HCT116 (cell line): ENCODE measurements at regions not wholly inside any gene's neighbourhood (a gene's known extent, or its start where the extent isn't known, plus 50 kb on each side); places are given as distances from the start of the nearest gene placed in this dataset.

ENCODE experiments used
- ATAC-seq: fragments of 200-7000 bp; cut with Tn5 transposase; 2 replicates; pipeline ENCODE4 v1.9.1; 2020; ENCODE audit warnings: mild to moderate bottlenecking, moderate library complexity
- BruUV-seq: library from RNA; stranded (reverse); fragments of 400-500 nt; replicated peaks from 2 replicates; lab custom pipeline; 2021; lab: Mats Ljungman, UMichigan
- CTCF ChIA-PET: fragments of 300-600 bp; sonication (Branson Sonifier 250); formaldehyde crosslinking; loops from one replicate; lab custom pipeline; 2021; ENCODE audit warnings: antibody characterized with exemption; lab: Charles Lee
- POLR2A ChIA-PET: fragments of 300-600, 350-600 bp; sonication (Branson Sonifier 250); formaldehyde crosslinking; loops from one replicate; lab custom pipeline; 2021; ENCODE audit warnings: antibody characterized with exemption; lab: Charles Lee
- RAD21 ChIA-PET, 2 experiments: fragments of 300-600 bp; sonication (Branson Sonifier 250); formaldehyde crosslinking; loops; one replicate each; lab custom pipeline; 2023; ENCODE audit warnings: low total read pairs in 2 of 2; ENCODE audit not compliant: uncharacterized antibody in 2 of 2, unreplicated experiment in 2 of 2, low non-redundant PET in 1 of 2; lab: Charles Lee
- DNase-seq: peaks from one replicate; pipeline ENCODE4 v3.0.0-alpha.2; 2010; ENCODE audit warnings: low read depth, low spot score
- H2AFZ ChIP-seq: fragments of 200-600 bp; shearing (Covaris generic), sonication (generic); 2 replicates; pipeline ENCODE4 v1.6.1; 2017; ENCODE audit warnings: low read depth, mixed run types, mixed read lengths, antibody characterized with exemption, low read length; ENCODE audit not compliant: poor library complexity, severe bottlenecking
- H3K27ac ChIP-seq: 2 replicates; pipeline ENCODE4 v1.5.1; 2012; ENCODE audit warnings: low read depth, low read length
- H3K27me3 ChIP-seq: fragments of 200-600 bp; sonication (generic); 2 replicates; pipeline ENCODE4 v1.6.1; 2016; ENCODE audit warnings: mixed run types, low read length, mixed read lengths; ENCODE audit not compliant: insufficient read depth
- H3K36me3 ChIP-seq, 2 experiments: fragments of 200-500 bp in 1 of 2; fragments of 200-600 bp in 1 of 2; sonication (Bioruptor generic) in 1 of 2; sonication (generic) in 1 of 2; 2 replicates each; pipeline versions ENCODE4 v1.5.1 to v1.6.1; 2014 to 2016; ENCODE audit warnings: low read length in 2 of 2, inconsistent platforms in 1 of 2, mixed read lengths in 1 of 2, mixed run types in 1 of 2; ENCODE audit not compliant: insufficient read depth in 2 of 2, control insufficient read depth in 1 of 2
- H3K4me1 ChIP-seq, 2 experiments: fragments of 200-600 bp in 1 of 2; sonication (generic) in 1 of 2; 2 replicates each; pipeline versions ENCODE4 v1.5.1 to v1.6.1; 2012 to 2017; ENCODE audit warnings: low read length in 2 of 2, inconsistent platforms in 1 of 2, mild to moderate bottlenecking in 1 of 2, mixed read lengths in 1 of 2, mixed run types in 1 of 2, moderate library complexity in 1 of 2; ENCODE audit not compliant: insufficient read depth in 2 of 2, control insufficient read depth in 1 of 2
- H3K4me2 ChIP-seq: fragments of 200-600 bp; sonication (generic); 2 replicates; pipeline ENCODE4 v1.6.1; 2017; ENCODE audit warnings: mixed run types, low read length, mixed read lengths
- H3K4me3 ChIP-seq, 2 experiments: fragments of 200-600 bp in 1 of 2; sonication (generic) in 1 of 2; replicated peaks in 1 of 2; 2 replicates each; pipeline ENCODE4 v1.5.1; 2011 to 2016; ENCODE audit warnings: low read length in 2 of 2, control low read depth in 1 of 2, low read depth in 1 of 2, mild to moderate bottlenecking in 1 of 2, mixed read lengths in 1 of 2, mixed run types in 1 of 2
- H3K79me2 ChIP-seq: fragments of 200-600 bp; sonication (generic); 2 replicates; pipeline ENCODE4 v1.6.1; 2017; ENCODE audit warnings: mild to moderate bottlenecking, mixed run types, low read length, moderate library complexity, mixed read lengths; ENCODE audit not compliant: insufficient read depth
- H3K9ac ChIP-seq: fragments of 200-600 bp; sonication (generic); 2 replicates; pipeline ENCODE4 v1.6.1; 2016; ENCODE audit warnings: low read length, mixed read lengths
- H3K9me2 ChIP-seq: fragments of 200-600 bp; sonication (generic), shearing (Covaris generic); 2 replicates; pipeline ENCODE4 v1.6.1; 2017; ENCODE audit warnings: mixed run types, mild to moderate bottlenecking, moderate library complexity; ENCODE audit not compliant: insufficient read depth
- H3K9me3 ChIP-seq, 2 experiments: fragments of 200-500 bp in 1 of 2; fragments of 200-600 bp in 1 of 2; sonication (Bioruptor generic) in 1 of 2; sonication (generic) in 1 of 2; 2 replicates each; pipeline ENCODE4 v1.6.1; 2014 to 2017; ENCODE audit warnings: low read length in 2 of 2, mixed read lengths in 2 of 2, inconsistent platforms in 1 of 2, low read depth in 1 of 2, mild to moderate bottlenecking in 1 of 2, mixed run types in 1 of 2, moderate library complexity in 1 of 2; ENCODE audit not compliant: control insufficient read depth in 1 of 2, insufficient read depth in 1 of 2
- H4K20me1 ChIP-seq: fragments of 200-600 bp; sonication (generic), shearing (Covaris generic); 2 replicates; pipeline ENCODE4 v1.6.1; 2017; ENCODE audit warnings: mixed run types, mild to moderate bottlenecking, moderate library complexity; ENCODE audit not compliant: insufficient read depth
- CEBPB ChIP-seq: IDR thresholded peaks from 2 replicates; pipeline ENCODE4 v1.6.1; 2012; ENCODE audit warnings: low read depth
- EGR1 ChIP-seq: IDR thresholded peaks from 2 replicates; pipeline ENCODE4 v1.6.1; 2012; ENCODE audit warnings: low read depth
- EZH2phosphoT487 ChIP-seq: fragments of 200-600 bp; IDR thresholded peaks from 2 replicates; pipeline ENCODE4 v1.6.1; 2018; ENCODE audit warnings: antibody characterized with exemption, borderline replicate concordance
- JUND ChIP-seq: IDR thresholded peaks from 2 replicates; pipeline ENCODE4 v1.6.1; 2012
- MAX ChIP-seq: IDR thresholded peaks from 2 replicates; pipeline ENCODE4 v1.6.1; 2012
- POLR2AphosphoS5 ChIP-seq: IDR thresholded peaks from 2 replicates; pipeline ENCODE4 v1.6.1; 2011; ENCODE audit warnings: mild to moderate bottlenecking, low read depth, low read length, moderate library complexity
- RAD21 ChIP-seq: IDR thresholded peaks from 2 replicates; pipeline ENCODE4 v1.6.1; 2012; ENCODE audit warnings: low read depth, mild to moderate bottlenecking
- TCF7L2 ChIP-seq: IDR thresholded peaks from 2 replicates; pipeline ENCODE4 v1.7.0; 2011; ENCODE audit warnings: borderline replicate concordance, inconsistent platforms; ENCODE audit not compliant: insufficient read depth, insufficient read length; ENCODE audit errors: extremely low read depth
- ZFX ChIP-seq: fragments of 450-650 bp; IDR thresholded peaks from 2 replicates; pipeline ENCODE4 v1.6.1; 2017
- intact Hi-C: fragments of 100-400 bp; cut with micrococcal nuclease; formaldehyde crosslinking; loops from 2 replicates; pipeline ENCODE4 v1.10.0; 2022
- TF ChIP-seq, protein P1 (sequence below): IDR thresholded peaks from 2 replicates; pipeline ENCODE4 v1.6.1; 2011; ENCODE audit warnings: mild to moderate bottlenecking, low read length, moderate library complexity; ENCODE audit not compliant: insufficient replicate concordance; ENCODE audit errors: extremely low read depth
- TF ChIP-seq, protein P2 (sequence below): IDR thresholded peaks from 2 replicates; pipeline ENCODE4 v1.6.1; 2012
- TF ChIP-seq, protein P3 (sequence below), 3 experiments: fragments of 200-600 bp in 1 of 3; sonication (generic) in 1 of 3; IDR thresholded peaks in 2 of 3; conservative IDR thresholded peaks in 1 of 3; 2 replicates each; pipeline ENCODE4 v1.5.1; 2012 to 2017; ENCODE audit warnings: low read depth in 2 of 3, low read length in 2 of 3, antibody characterized with exemption in 1 of 3, borderline replicate concordance in 1 of 3, control low read depth in 1 of 3, mild to moderate bottlenecking in 1 of 3, mixed read lengths in 1 of 3, mixed run types in 1 of 3, moderate library complexity in 1 of 3; ENCODE audit not compliant: insufficient read depth in 1 of 3

GRCh38 chr12:47478426-47478825 is 227.4 kb downstream of the RPAP3 start:
- H3K9me2 ChIP-seq: no peaks in the 10 kb centered on the region
- H3K4me1 ChIP-seq: no peaks in the 10 kb centered on the region
- RAD21 ChIA-PET: no interaction called here
- H3K27me3 ChIP-seq: 0 out of 2 replicates have a peak, but pooled peaks cover 4% of the 10 kb centered on the region
- CTCF ChIA-PET: no interaction called here
- DNase-seq: no peak
- peaks cover 3 to 4% of the 10 kb centered on the region in 2 experiments; a peak in 2 of 4 replicates for H3K9me3 ChIP-seq
- H4K20me1 ChIP-seq: no peaks in the 10 kb centered on the region
- POLR2A ChIA-PET: no interaction called here
- ATAC-seq: no peak
- TF ChIP-seq, protein P1, sequence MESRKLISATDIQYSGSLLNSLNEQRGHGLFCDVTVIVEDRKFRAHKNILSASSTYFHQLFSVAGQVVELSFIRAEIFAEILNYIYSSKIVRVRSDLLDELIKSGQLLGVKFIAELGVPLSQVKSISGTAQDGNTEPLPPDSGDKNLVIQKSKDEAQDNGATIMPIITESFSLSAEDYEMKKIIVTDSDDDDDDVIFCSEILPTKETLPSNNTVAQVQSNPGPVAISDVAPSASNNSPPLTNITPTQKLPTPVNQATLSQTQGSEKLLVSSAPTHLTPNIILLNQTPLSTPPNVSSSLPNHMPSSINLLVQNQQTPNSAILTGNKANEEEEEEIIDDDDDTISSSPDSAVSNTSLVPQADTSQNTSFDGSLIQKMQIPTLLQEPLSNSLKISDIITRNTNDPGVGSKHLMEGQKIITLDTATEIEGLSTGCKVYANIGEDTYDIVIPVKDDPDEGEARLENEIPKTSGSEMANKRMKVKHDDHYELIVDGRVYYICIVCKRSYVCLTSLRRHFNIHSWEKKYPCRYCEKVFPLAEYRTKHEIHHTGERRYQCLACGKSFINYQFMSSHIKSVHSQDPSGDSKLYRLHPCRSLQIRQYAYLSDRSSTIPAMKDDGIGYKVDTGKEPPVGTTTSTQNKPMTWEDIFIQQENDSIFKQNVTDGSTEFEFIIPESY: no peak
- no peak for TF ChIP-seq JUND
- TF ChIP-seq RAD21: no peak
- no peak for TF ChIP-seq TCF7L2
- no peak for TF ChIP-seq CEBPB
- TF ChIP-seq, protein P2, sequence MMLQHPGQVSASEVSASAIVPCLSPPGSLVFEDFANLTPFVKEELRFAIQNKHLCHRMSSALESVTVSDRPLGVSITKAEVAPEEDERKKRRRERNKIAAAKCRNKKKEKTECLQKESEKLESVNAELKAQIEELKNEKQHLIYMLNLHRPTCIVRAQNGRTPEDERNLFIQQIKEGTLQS: no peak
- TF ChIP-seq, protein P3, sequence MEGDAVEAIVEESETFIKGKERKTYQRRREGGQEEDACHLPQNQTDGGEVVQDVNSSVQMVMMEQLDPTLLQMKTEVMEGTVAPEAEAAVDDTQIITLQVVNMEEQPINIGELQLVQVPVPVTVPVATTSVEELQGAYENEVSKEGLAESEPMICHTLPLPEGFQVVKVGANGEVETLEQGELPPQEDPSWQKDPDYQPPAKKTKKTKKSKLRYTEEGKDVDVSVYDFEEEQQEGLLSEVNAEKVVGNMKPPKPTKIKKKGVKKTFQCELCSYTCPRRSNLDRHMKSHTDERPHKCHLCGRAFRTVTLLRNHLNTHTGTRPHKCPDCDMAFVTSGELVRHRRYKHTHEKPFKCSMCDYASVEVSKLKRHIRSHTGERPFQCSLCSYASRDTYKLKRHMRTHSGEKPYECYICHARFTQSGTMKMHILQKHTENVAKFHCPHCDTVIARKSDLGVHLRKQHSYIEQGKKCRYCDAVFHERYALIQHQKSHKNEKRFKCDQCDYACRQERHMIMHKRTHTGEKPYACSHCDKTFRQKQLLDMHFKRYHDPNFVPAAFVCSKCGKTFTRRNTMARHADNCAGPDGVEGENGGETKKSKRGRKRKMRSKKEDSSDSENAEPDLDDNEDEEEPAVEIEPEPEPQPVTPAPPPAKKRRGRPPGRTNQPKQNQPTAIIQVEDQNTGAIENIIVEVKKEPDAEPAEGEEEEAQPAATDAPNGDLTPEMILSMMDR (IDR thresholded peaks at IDR 0.05 in 2 of 3, conservative IDR thresholded peaks at IDR 0.05 in 1 of 3; ENCODE audit: borderline replicate concordance in 1 of 3, insufficient read depth in 1 of 3, low read depth in 2 of 3, low read length in 2 of 3): no peak
- no peak for TF ChIP-seq MAX
- no peak for TF ChIP-seq ZFX
- no peak for TF ChIP-seq EZH2phosphoT487
- no peak for TF ChIP-seq POLR2AphosphoS5
- TF ChIP-seq EGR1: no peak
- no peak overlapping the region for H3K9ac ChIP-seq
- H3K4me2 ChIP-seq: no peak overlapping the region
- no peaks in the 10 kb centered on the region for H3K36me3 ChIP-seq
- no peaks in the 10 kb centered on the region for H3K79me2 ChIP-seq
- H2AFZ ChIP-seq: no peak overlapping the region
- intact Hi-C loops: no loop called here
- no TSS peak for BruUV-seq
- H3K27ac ChIP-seq: no peak overlapping the region
- no peak overlapping the region for H3K4me3 ChIP-seq
